ENCODE measurements at regions not wholly inside any gene's neighbourhood (a gene's known extent, or its start where the extent isn't known, plus 50 kb on each side); places are given as distances from the start of the nearest gene placed in this dataset.

- Histone ChIP-seq H2BK20ac (ENCODE audit: low read length) (no peak overlapping the region), H3K18ac (ENCODE audit: extremely low read depth, low read length) (no peak overlapping the region), H3K14ac (ENCODE audit: insufficient read length) (no peak overlapping the region), H3K4ac (replicated peaks; ENCODE audit: insufficient read length, low read depth, low read length) (no peak overlapping the region), H3K79me2 (ENCODE audit: control insufficient read depth in 1 of 2, insufficient read depth in 2 of 2, low read length in 2 of 2) (no peaks in the 10 kb centered on the region), H3K27me3 (replicated peaks in 1 of 4; ENCODE audit: control insufficient read depth in 3 of 4, extremely low read depth in 1 of 4, insufficient read depth in 3 of 4, low read length in 3 of 4) (no peaks in the 10 kb centered on the region), H3K9me3 (ENCODE audit: insufficient read depth in 2 of 2, low read depth in 1 of 2, low read length in 1 of 2) (no peaks in the 10 kb centered on the region), H3K4me1 (replicated peaks in 1 of 4; ENCODE audit: control insufficient read depth in 3 of 4, insufficient read depth in 4 of 4, low read length in 3 of 4) (peaks cover 3 to 5% (median 3%) of the 10 kb centered on the region in 4 experiments; a peak in 2 of 7 replicates), H2AFZ (ENCODE audit: low read length) (no peak overlapping the region), H3K56ac (replicated peaks; ENCODE audit: insufficient read length, low read depth, low read length) (no peak overlapping the region), H4K8ac (ENCODE audit: extremely low read depth, insufficient read depth, low read length) (no peak overlapping the region), H3K4me2 (ENCODE audit: insufficient read depth in 1 of 2, low read depth in 2 of 2, low read length in 2 of 2) (no peak overlapping the region), H3K36me3 (ENCODE audit: control insufficient read depth in 2 of 4, insufficient read depth in 4 of 4, low read length in 3 of 4) (no peaks in the 10 kb centered on the region), H2BK120ac (replicated peaks; ENCODE audit: low read depth, low read length) (no peak overlapping the region), H3K79me1 (ENCODE audit: low read depth, low read length) (no peaks in the 10 kb centered on the region), H2BK12ac (ENCODE audit: low read depth, low read length) (no peak overlapping the region), H2BK15ac (ENCODE audit: low read length) (no peak overlapping the region), H3K23me2 (ENCODE audit: low read depth, low read length) (no peaks in the 10 kb centered on the region), H3K23ac (ENCODE audit: insufficient read length) (no peak overlapping the region), H3K9ac (replicated peaks in 1 of 4; ENCODE audit: extremely low read depth in 1 of 4, low read depth in 3 of 4, low read length in 3 of 4) (no peak overlapping the region), H3K27ac (ENCODE audit: low read depth, low read length) (no peak overlapping the region), H4K91ac (replicated peaks; ENCODE audit: insufficient read length, low read length) (no peak overlapping the region), H4K5ac (ENCODE audit: insufficient read length, low read depth, low read length) (no peak overlapping the region), H2AK5ac (ENCODE audit: low read depth, low read length) (no peak overlapping the region), H2BK5ac (ENCODE audit: low read depth, low read length) (no peak overlapping the region), H3K4me3 (ENCODE audit: extremely low read depth in 1 of 4, insufficient read depth in 2 of 4, low read depth in 3 of 4, low read length in 4 of 4) (no peak overlapping the region), H4K20me1 (replicated peaks in 1 of 2; ENCODE audit: control insufficient read depth in 1 of 2, insufficient read depth in 2 of 2, low read length in 2 of 2) (no peaks in the 10 kb centered on the region)
- POLR2A ChIA-PET (ENCODE audit: partially characterized antibody): no interaction called here
- CTCF ChIA-PET (ENCODE audit: partially characterized antibody): no interaction called here
- no peak for FAIRE-seq
- DNase-seq (ENCODE audit: low read depth in 1 of 2, low spot score in 2 of 2): no peak
- TF ChIP-seq YY1 (IDR thresholded peaks at IDR 0.05; ENCODE audit: low read depth, low read length) (no peak), RNF2 (IDR thresholded peaks at IDR 0.05; ENCODE audit: borderline replicate concordance, low read depth, low read length, missing control alignments, poor library complexity, severe bottlenecking) (no peak), FOSL1 (IDR thresholded peaks at IDR 0.05; ENCODE audit: insufficient read depth, low read depth, low read length) (no peak), EZH2 (IDR thresholded peaks at IDR 0.05; ENCODE audit: low read depth, low read length, severe bottlenecking) (no peak), HDAC2 (IDR thresholded peaks at IDR 0.05; ENCODE audit: borderline replicate concordance in 1 of 2, low read depth in 2 of 2, low read length in 2 of 2) (no peak), E2F6 (IDR thresholded peaks at IDR 0.05) (no peak), BRCA1 (IDR thresholded peaks at IDR 0.05; ENCODE audit: low read depth, low read length) (no peak), CEBPB (IDR thresholded peaks at IDR 0.05; ENCODE audit: low read depth, low read length) (no peak), TEAD4 (IDR thresholded peaks at IDR 0.05; ENCODE audit: low read depth, low read length) (no peak), KDM5A (IDR thresholded peaks at IDR 0.05; ENCODE audit: low read length) (no peak), ASH2L (IDR thresholded peaks at IDR 0.05; ENCODE audit: low read length) (no peak), CBX5 (IDR thresholded peaks at IDR 0.05; ENCODE audit: low read depth, low read length) (no peak), SP1 (IDR thresholded peaks at IDR 0.05; ENCODE audit: low read depth, low read length) (no peak), HDAC6 (IDR thresholded peaks at IDR 0.05; ENCODE audit: low read depth, low read length) (no peak), SUZ12 (IDR thresholded peaks at IDR 0.05; ENCODE audit: low read length) (no peak), RFX5 (IDR thresholded peaks at IDR 0.05; ENCODE audit: borderline replicate concordance, low read depth, low read length) (no peak)
These were observed 88.1 kb downstream of the TMEM30B start for GRCh38 chr14:61192989-61193388.
